IMR-90 (cell line): ENCODE measurements at regions not wholly inside any gene's neighbourhood (a gene's known extent, or its start where the extent isn't known, plus 50 kb on each side); places are given as distances from the start of the nearest gene placed in this dataset.

Experiments used
- ATAC-seq: fragments of 200-7000 bp; cut with Tn5 transposase; 2 replicates; pipeline ENCODE4 v1.9.1; 2020; ENCODE audit warnings: low read depth, mild to moderate bottlenecking, moderate library complexity
- BruUV-seq: library from RNA; stranded (reverse); fragments of 400-500 nt; replicated peaks from 2 replicates; lab custom pipeline; 2021; lab: Mats Ljungman, UMichigan
- CTCF ChIA-PET: fragments of 300-600 bp; formaldehyde crosslinking; extraction: SDS; loops from one replicate; lab custom pipeline; 2021; ENCODE audit warnings: antibody characterized with exemption; lab: Yijun Ruan, JAX
- POLR2A ChIA-PET: fragments of 300-600 bp; sonication (Branson Sonifier 250); formaldehyde crosslinking; loops from one replicate; lab custom pipeline; 2022; ENCODE audit warnings: antibody characterized with exemption; ENCODE audit not compliant: unreplicated experiment; lab: Charles Lee
- DNase-seq: peaks from one replicate; pipeline ENCODE4 v3.0.0; 2013
- H2AFZ ChIP-seq: replicated peaks from 2 replicates; pipeline ENCODE3; 2013; ENCODE audit warnings: low read length, mild to moderate bottlenecking; ENCODE audit not compliant: poor library complexity
- H2AK5ac ChIP-seq: 2 replicates; pipeline ENCODE4 v1.6.1; 2013; ENCODE audit warnings: low read depth, low read length, inconsistent platforms
- H2AK9ac ChIP-seq: replicated peaks from 2 replicates; pipeline ENCODE3; 2013; ENCODE audit warnings: mild to moderate bottlenecking, low read depth, low read length, moderate library complexity; ENCODE audit not compliant: poor library complexity
- H2BK120ac ChIP-seq: 2 replicates; pipeline ENCODE4 v1.6.1; 2013; ENCODE audit warnings: low read depth, low read length, inconsistent platforms
- H2BK15ac ChIP-seq: 3 replicates; pipeline ENCODE4 v1.6.1; 2013; ENCODE audit warnings: low read depth, low read length, inconsistent platforms
- H2BK20ac ChIP-seq: 2 replicates; pipeline ENCODE4 v1.6.1; 2013; ENCODE audit warnings: low read depth, mild to moderate bottlenecking, inconsistent platforms, low read length, moderate library complexity
- H2BK5ac ChIP-seq: 2 replicates; pipeline ENCODE4 v1.6.1; 2013; ENCODE audit warnings: mild to moderate bottlenecking, low read depth, low read length, inconsistent platforms; ENCODE audit not compliant: poor library complexity, severe bottlenecking
- H3K14ac ChIP-seq: replicated peaks from 2 replicates; pipeline ENCODE4 v1.6.1; 2013; ENCODE audit warnings: low read depth, low read length, inconsistent platforms
- H3K18ac ChIP-seq: 2 replicates; pipeline ENCODE4 v1.6.1; 2013; ENCODE audit warnings: low read depth, low read length, control low read depth
- H3K23ac ChIP-seq: 2 replicates; pipeline ENCODE4 v1.6.1; 2013; ENCODE audit warnings: low read depth, low read length, inconsistent platforms
- H3K27ac ChIP-seq: 2 replicates; pipeline ENCODE4 v1.5.1; 2013; ENCODE audit warnings: mild to moderate bottlenecking, control low read depth, low read length; ENCODE audit not compliant: insufficient read depth
- H3K27me3 ChIP-seq: 2 replicates; pipeline ENCODE4 v1.6.1; 2013; ENCODE audit warnings: low read length; ENCODE audit not compliant: control insufficient read depth, insufficient read depth
- H3K36me3 ChIP-seq: 2 replicates; pipeline ENCODE4 v1.6.1; 2013; ENCODE audit warnings: low read length, mixed read lengths; ENCODE audit not compliant: control insufficient read depth, insufficient read depth
- H3K4ac ChIP-seq: 2 replicates; pipeline ENCODE4 v1.6.1; 2013; ENCODE audit warnings: low read depth, low read length, inconsistent platforms
- H3K4me1 ChIP-seq: 2 replicates; pipeline ENCODE4 v1.6.1; 2013; ENCODE audit warnings: low read length, mixed read lengths; ENCODE audit not compliant: control insufficient read depth, insufficient read depth
- H3K4me2 ChIP-seq: 2 replicates; pipeline ENCODE4 v1.6.1; 2013; ENCODE audit warnings: low read depth, mild to moderate bottlenecking, control low read depth, low read length, moderate library complexity
- H3K4me3 ChIP-seq: 2 replicates; pipeline ENCODE4 v1.5.1; 2013; ENCODE audit warnings: low read depth, mild to moderate bottlenecking, control low read depth, low read length, moderate library complexity; ENCODE audit not compliant: insufficient read depth
- H3K56ac ChIP-seq: 2 replicates; pipeline ENCODE4 v1.6.1; 2013; ENCODE audit warnings: low read length, inconsistent platforms; ENCODE audit not compliant: insufficient read depth; ENCODE audit errors: extremely low read depth
- H3K79me1 ChIP-seq, 2 experiments: 2 replicates each; pipeline ENCODE4 v1.6.1; 2013; ENCODE audit warnings: low read length in 2 of 2, inconsistent platforms in 1 of 2, low read depth in 1 of 2
- H3K9ac ChIP-seq: 2 replicates; pipeline ENCODE4 v1.6.1; 2013; ENCODE audit warnings: low read depth, low read length, control low read depth
- H3K9me1 ChIP-seq: 2 replicates; pipeline ENCODE4 v1.6.1; 2013; ENCODE audit warnings: low read length, inconsistent platforms; ENCODE audit not compliant: insufficient read depth
- H3K9me3 ChIP-seq: 2 replicates; pipeline ENCODE4 v1.6.1; 2013; ENCODE audit warnings: low read length; ENCODE audit not compliant: control insufficient read depth, insufficient read depth
- H4K20me1 ChIP-seq: 2 replicates; pipeline ENCODE4 v1.6.1; 2013; ENCODE audit warnings: low read length, inconsistent platforms; ENCODE audit not compliant: insufficient read depth
- H4K5ac ChIP-seq: 2 replicates; pipeline ENCODE4 v1.6.1; 2013; ENCODE audit warnings: mild to moderate bottlenecking, low read depth, low read length, control low read depth
- H4K8ac ChIP-seq, 2 experiments: 2 replicates each; pipeline ENCODE4 v1.6.1; 2013; ENCODE audit warnings: low read depth in 2 of 2, low read length in 2 of 2, control low read depth in 1 of 2, inconsistent platforms in 1 of 2
- H4K91ac ChIP-seq: 2 replicates; pipeline ENCODE4 v1.6.1; 2013; ENCODE audit warnings: low read depth, low read length, inconsistent platforms; ENCODE audit not compliant: insufficient read depth
- BHLHE40 ChIP-seq: fragments of 150-350 bp; IDR thresholded peaks from 2 replicates; pipeline ENCODE4 v1.6.1; 2016; ENCODE audit warnings: mild to moderate bottlenecking, low read depth, low read length
- CEBPB ChIP-seq: IDR thresholded peaks from 2 replicates; pipeline ENCODE4 v1.6.1; 2012; ENCODE audit warnings: low read depth, low read length, improper control_type of control experiment
- CHD1 ChIP-seq: IDR thresholded peaks from 2 replicates; pipeline ENCODE4 v1.6.1; 2012; ENCODE audit warnings: low read depth, low read length, improper control_type of control experiment
- FOS ChIP-seq: fragments of 150-350 bp; IDR thresholded peaks from 2 replicates; pipeline ENCODE4 v1.6.1; 2016; ENCODE audit warnings: low read depth, low read length
- MAFK ChIP-seq: IDR thresholded peaks from 2 replicates; pipeline ENCODE4 v1.6.1; 2012; ENCODE audit warnings: low read depth, low read length, improper control_type of control experiment
- MAZ ChIP-seq: IDR thresholded peaks from 2 replicates; pipeline ENCODE4 v1.6.1; 2012; ENCODE audit warnings: low read depth, mild to moderate bottlenecking, low read length, improper control_type of control experiment, moderate library complexity, borderline replicate concordance
- MXI1 ChIP-seq: IDR thresholded peaks from 2 replicates; pipeline ENCODE4 v1.6.1; 2012; ENCODE audit warnings: low read depth, mild to moderate bottlenecking, low read length, moderate library complexity, borderline replicate concordance
- NFE2L2 ChIP-seq: fragments of 150-350 bp; IDR thresholded peaks from 2 replicates; pipeline ENCODE4 v1.6.1; 2016; ENCODE audit warnings: low read depth, mild to moderate bottlenecking, low read length
- POLR2A ChIP-seq: IDR thresholded peaks from 2 replicates; pipeline ENCODE4 v1.6.1; 2012; ENCODE audit warnings: mild to moderate bottlenecking, low read depth, low read length
- RAD21 ChIP-seq: IDR thresholded peaks from 2 replicates; pipeline ENCODE4 v1.6.1; 2012; ENCODE audit warnings: low read length, improper control_type of control experiment
- RCOR1 ChIP-seq: IDR thresholded peaks from 2 replicates; pipeline ENCODE4 v1.6.1; 2012; ENCODE audit warnings: mild to moderate bottlenecking, low read length, improper control_type of control experiment; ENCODE audit not compliant: insufficient replicate concordance
- RFX5 ChIP-seq: IDR thresholded peaks from 2 replicates; pipeline ENCODE4 v1.8.0; 2012; ENCODE audit warnings: low read depth, mild to moderate bottlenecking, low read length, moderate library complexity
- SMC3 ChIP-seq: fragments of 150-350 bp; IDR thresholded peaks from 2 replicates; pipeline ENCODE4 v1.6.1; 2016; ENCODE audit warnings: low read depth, mild to moderate bottlenecking, antibody characterized with exemption, low read length, moderate library complexity
- WGBS, 2 experiments: methylation state at CpG; one replicate each; pipeline versions ENCODE4 v1.1.5 to v1.1.7; 2013; ENCODE audit warnings: missing lambda C conversion rate in 2 of 2; ENCODE audit not compliant: insufficient read length in 1 of 2; ENCODE audit errors: extremely low coverage in 2 of 2; 5-methylcytosine and 5-hydroxymethylcytosine counted together
- dilution Hi-C: fragments of 300-500 bp; cut with HindIII; formaldehyde crosslinking; loops from one replicate; pipeline ENCODE4 v1.14.3; 2018; ENCODE audit warnings: low sequenced_read_pairs; ENCODE audit not compliant: unreplicated experiment
- in situ Hi-C: fragments of 300-500 bp; cut with MboI; formaldehyde crosslinking; loops from 3 replicates; pipeline ENCODE4 v1.14.3; 2019; ENCODE audit warnings: low sequenced_read_pairs, inconsistent platforms, mixed read lengths
- intact Hi-C: fragments of 100-400 bp; cut with micrococcal nuclease; formaldehyde crosslinking; loops from 2 replicates; pipeline ENCODE4 v1.10.0; 2022
- TF ChIP-seq, protein P1 (sequence below): conservative IDR thresholded peaks from 2 replicates; pipeline ENCODE4 v1.5.1; 2012; ENCODE audit warnings: mild to moderate bottlenecking, low read depth, low read length, improper control_type of control experiment
- TF ChIP-seq, protein P2 (sequence below): fragments of 150-350 bp; IDR thresholded peaks from 2 replicates; pipeline ENCODE4 v1.6.1; 2017; ENCODE audit warnings: mild to moderate bottlenecking, antibody characterized with exemption, low read length, low read depth

DNA sequence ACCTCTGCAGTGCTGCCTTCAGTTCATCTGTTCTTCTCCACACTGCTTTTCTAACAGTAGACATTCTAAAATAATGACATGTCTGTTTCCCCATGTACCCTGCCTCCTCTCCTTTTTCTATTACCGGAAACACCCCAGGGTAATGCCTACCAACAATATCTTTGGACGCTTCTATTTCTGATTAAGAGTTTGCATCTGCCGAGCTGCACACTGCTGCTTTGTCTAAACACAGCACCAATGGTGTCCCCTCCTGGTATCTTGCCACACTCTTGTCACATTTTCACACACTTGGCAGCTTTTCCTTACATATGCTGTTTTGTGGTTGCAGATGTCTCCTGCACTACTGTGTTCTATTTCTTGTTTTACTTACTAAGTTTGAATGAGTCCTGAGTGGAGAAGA is 288.8 kb downstream of the GRIA2 start:
- Histone ChIP-seq H3K9me3 (peaks cover 2% of the 10 kb centered on the region; the same call in 1 of the 2 replicates), H2BK5ac (no peak overlapping the region), H3K4me2 (no peak overlapping the region), H3K23ac (no peak overlapping the region), H2AK9ac (no peak overlapping the region), H2BK120ac (no peak overlapping the region), H4K8ac (no peak overlapping the region), H3K27ac (no peak overlapping the region), H3K9ac (no peak overlapping the region), H3K14ac (no peak overlapping the region), H3K9me1 (no peaks in the 10 kb centered on the region), H3K4me1 (no peaks in the 10 kb centered on the region), H3K4me3 (no peak overlapping the region), H3K56ac (no peak overlapping the region), H4K91ac (no peak overlapping the region), H2AK5ac (no peak overlapping the region), H3K18ac (no peak overlapping the region), H3K27me3 (no peaks in the 10 kb centered on the region), H2BK15ac (no peak overlapping the region), H4K5ac (no peak overlapping the region), H3K36me3 (no peaks in the 10 kb centered on the region), H4K20me1 (no peaks in the 10 kb centered on the region), H3K79me1 (no peaks in the 10 kb centered on the region), H3K4ac (no peak overlapping the region), H2BK20ac (no peak overlapping the region), H2AFZ (no peak overlapping the region)
- WGBS, 2 experiments: 40% methylated on average over 1 of the region's 3 CpGs; no CpG with 5 or more reads in 1 of the 2 experiments
- CTCF ChIA-PET: no interaction called here
- POLR2A ChIA-PET: no interaction called here
- dilution Hi-C loops: no loop called here
- TF ChIP-seq RCOR1 (no peak), BHLHE40 (no peak), FOS (no peak), RFX5 (no peak), RAD21 (no peak), POLR2A (no peak), NFE2L2 (no peak), MAZ (no peak), SMC3 (no peak), MXI1 (no peak), CHD1 (no peak), MAFK (no peak), CEBPB (no peak)
- TF ChIP-seq, protein P1, sequence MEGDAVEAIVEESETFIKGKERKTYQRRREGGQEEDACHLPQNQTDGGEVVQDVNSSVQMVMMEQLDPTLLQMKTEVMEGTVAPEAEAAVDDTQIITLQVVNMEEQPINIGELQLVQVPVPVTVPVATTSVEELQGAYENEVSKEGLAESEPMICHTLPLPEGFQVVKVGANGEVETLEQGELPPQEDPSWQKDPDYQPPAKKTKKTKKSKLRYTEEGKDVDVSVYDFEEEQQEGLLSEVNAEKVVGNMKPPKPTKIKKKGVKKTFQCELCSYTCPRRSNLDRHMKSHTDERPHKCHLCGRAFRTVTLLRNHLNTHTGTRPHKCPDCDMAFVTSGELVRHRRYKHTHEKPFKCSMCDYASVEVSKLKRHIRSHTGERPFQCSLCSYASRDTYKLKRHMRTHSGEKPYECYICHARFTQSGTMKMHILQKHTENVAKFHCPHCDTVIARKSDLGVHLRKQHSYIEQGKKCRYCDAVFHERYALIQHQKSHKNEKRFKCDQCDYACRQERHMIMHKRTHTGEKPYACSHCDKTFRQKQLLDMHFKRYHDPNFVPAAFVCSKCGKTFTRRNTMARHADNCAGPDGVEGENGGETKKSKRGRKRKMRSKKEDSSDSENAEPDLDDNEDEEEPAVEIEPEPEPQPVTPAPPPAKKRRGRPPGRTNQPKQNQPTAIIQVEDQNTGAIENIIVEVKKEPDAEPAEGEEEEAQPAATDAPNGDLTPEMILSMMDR: no peak
- TF ChIP-seq, protein P2, sequence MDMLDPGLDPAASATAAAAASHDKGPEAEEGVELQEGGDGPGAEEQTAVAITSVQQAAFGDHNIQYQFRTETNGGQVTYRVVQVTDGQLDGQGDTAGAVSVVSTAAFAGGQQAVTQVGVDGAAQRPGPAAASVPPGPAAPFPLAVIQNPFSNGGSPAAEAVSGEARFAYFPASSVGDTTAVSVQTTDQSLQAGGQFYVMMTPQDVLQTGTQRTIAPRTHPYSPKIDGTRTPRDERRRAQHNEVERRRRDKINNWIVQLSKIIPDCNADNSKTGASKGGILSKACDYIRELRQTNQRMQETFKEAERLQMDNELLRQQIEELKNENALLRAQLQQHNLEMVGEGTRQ: no peak
- no TSS peak for BruUV-seq
- in situ Hi-C loops: no loop called here
- ATAC-seq (no peak), DNase-seq (no peak)
- intact Hi-C loops: no loop called here
